Fibroblast of the aortic adventitia (primary cell): ENCODE measurements at regions not wholly inside any gene's neighbourhood (a gene's known extent, or its start where the extent isn't known, plus 50 kb on each side); places are given as distances from the start of the nearest gene placed in this dataset.
A peak's percentile ranks its signal among the peaks of the same experiment; 100 is the strongest.

ENCODE experiments used
- DNase-seq: peaks from one replicate; pipeline ENCODE4 v3.0.0-alpha.2; 2010; ENCODE audit warnings: low read depth
- H3K4me3 ChIP-seq: 2 replicates; pipeline ENCODE4 v1.5.1; 2011; ENCODE audit warnings: low read depth, mild to moderate bottlenecking, control low read depth, low read length, moderate library complexity
- TF ChIP-seq, protein P1 (sequence below): IDR thresholded peaks from 2 replicates; pipeline ENCODE4 v1.5.1; 2011; ENCODE audit warnings: mild to moderate bottlenecking, low read length, control low read depth, inconsistent platforms; ENCODE audit not compliant: insufficient read depth

DNA sequence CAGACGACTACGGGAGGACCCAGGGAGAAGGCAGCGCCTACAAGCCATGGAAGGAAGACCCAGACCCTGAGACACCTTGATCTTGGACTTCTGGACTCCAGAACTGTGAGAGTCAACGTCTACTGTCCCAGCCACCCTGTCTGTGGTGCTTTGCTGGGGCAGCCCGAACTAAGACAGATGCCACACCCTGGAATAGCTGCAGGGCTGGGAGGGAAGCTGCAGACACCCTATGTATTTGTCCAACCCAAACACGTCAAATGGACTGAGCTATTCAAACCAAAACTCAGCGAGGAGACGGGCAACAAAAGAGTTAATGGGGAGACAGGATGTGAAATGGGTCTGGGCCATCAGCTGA, 169.3 kb downstream of the CTTN start:
- TF ChIP-seq, protein P1, sequence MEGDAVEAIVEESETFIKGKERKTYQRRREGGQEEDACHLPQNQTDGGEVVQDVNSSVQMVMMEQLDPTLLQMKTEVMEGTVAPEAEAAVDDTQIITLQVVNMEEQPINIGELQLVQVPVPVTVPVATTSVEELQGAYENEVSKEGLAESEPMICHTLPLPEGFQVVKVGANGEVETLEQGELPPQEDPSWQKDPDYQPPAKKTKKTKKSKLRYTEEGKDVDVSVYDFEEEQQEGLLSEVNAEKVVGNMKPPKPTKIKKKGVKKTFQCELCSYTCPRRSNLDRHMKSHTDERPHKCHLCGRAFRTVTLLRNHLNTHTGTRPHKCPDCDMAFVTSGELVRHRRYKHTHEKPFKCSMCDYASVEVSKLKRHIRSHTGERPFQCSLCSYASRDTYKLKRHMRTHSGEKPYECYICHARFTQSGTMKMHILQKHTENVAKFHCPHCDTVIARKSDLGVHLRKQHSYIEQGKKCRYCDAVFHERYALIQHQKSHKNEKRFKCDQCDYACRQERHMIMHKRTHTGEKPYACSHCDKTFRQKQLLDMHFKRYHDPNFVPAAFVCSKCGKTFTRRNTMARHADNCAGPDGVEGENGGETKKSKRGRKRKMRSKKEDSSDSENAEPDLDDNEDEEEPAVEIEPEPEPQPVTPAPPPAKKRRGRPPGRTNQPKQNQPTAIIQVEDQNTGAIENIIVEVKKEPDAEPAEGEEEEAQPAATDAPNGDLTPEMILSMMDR, result no peak
- H3K4me3 ChIP-seq, result peak overlapping the region; percentile 46
- no peak for DNase-seq

DNA sequence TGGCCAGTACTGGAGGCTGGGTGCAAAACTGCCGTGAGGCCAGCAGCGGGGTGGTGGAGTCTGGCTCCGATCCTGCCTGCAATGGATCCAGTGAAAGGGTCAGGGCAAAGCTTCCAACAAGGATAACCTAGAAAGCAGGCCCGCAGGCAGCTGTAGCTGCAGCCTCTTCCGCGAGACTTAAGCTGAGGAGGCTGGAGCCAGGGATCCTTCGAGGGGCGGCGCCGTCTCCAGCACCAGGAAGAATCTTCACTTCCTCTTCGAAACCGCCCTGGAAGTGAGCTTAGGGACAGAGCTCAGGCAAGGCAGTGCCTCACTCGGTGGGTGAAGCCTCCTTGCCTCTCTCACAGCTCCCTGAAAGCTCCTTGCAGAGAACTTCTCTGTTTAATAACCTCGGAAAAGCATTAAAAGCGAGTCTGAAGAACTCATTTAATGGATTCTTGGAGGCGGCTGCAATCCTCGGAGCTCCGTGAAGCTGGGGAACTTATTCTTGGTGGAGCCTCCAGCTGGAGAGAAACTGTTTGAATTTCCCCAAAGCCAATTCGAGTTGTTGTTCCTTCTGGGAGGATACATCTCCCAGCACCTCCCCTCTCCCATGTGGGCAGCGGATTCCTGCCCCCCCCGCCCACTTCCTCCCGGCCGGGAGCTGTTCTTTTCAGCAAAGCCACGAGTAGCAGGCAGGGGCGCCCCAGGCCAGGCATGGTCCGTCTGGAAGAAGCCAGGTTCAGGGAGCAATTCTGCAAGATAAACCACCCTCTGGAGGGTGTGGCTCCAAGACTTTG, 169.9 kb downstream of the CTTN start:
- TF ChIP-seq, protein P1, result peak; percentile 21
- DNase-seq, result peak; percentile 32
- peak overlapping the region; percentile 46 for H3K4me3 ChIP-seq

DNA sequence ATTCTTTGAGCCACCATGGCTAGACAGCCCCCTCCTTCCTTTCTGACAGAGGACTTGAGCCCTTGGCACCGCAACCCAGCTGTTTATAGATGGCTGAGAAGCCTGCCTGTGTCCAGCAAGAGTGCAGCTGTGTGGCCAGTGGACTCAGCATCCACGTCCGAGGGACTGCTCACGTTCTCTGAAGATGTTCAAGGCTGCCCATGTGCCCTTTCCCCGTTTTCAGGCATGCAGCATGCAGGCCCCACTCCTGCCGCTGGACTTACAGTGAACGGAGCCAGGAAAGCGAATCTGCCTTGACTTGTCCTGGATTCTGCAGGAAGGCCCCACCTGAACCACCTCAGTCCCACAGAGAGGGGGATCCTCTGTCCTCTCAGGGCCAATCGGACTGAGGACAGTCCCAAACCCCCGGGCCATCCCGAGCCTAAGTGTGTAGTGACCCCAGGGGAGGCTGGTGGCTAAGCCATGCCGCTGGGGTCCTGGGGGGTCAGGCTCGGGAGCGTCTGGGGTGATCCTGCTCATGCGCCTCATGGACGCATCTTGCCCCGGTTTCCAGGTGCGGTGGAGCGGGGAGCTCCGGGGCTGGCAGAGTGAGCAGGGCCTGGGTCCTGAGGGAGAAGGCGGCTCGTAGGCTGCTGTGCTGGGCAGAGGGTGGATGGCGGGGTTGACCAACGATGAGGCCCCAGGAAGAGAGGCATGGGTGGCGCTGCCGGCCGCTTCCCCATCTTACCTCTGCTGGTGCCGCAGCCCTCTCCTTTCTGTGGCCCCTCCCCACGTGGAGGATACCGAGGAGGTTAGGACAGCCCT, 170.7 kb downstream of the CTTN start:
- TF ChIP-seq, protein P1, result no peak
- no peak for DNase-seq
- no peak overlapping the region for H3K4me3 ChIP-seq

- no peak overlapping the region for H3K4me3 ChIP-seq
- TF ChIP-seq, protein P1, result no peak
- no peak for DNase-seq
These were observed 171.2 kb downstream of the CTTN start for GRCh38 chr11:70569618-70569890.

DNA sequence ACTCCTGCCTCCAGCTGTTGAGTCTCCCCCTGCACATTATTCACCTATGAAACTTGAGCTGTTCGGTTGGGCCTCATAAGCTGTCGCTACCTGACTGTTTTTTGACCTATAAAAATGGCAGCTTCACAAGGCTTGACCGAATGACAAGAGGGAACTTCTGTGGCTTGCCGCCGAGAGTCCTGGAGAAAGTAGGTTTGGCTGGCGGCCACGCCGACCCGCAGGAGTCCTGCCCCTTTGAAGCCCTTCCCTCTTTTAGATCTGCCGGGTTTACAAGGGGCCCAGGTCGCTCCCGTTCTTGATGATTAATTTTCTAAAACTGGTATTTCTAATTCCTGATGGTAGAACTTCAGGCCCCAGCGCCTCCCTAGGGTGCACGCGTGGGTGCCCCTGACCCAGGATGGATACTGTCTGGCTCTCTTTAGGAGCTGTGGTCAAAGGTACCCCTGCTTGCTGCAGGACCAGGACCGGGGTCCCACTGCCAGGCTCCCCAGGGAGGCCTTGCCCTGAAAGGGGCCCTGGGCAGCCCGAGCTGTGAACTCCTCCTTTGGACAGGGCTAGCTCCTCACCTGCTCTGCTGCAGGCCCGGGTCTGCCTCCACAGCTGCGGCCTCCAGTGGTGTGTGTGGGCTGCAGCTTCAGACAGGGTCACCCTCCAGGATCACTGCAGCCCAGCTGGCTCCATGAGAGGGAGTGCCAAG, 171.8 kb downstream of the CTTN start:
- H3K4me3 ChIP-seq, result no peak overlapping the region
- TF ChIP-seq, protein P1, result no peak
- no peak for DNase-seq

GRCh38 chr11:70570693-70571395, 172.5 kb downstream of the CTTN start:
- TF ChIP-seq, protein P1, result no peak

More at GRCh38 chr11:70570693-70571395, 172.5 kb downstream of the CTTN start:
- no peak for DNase-seq
- H3K4me3 ChIP-seq, result no peak overlapping the region
